Liver (tissue), 7 donors: ENCODE measurements at regions not wholly inside any gene's neighbourhood (a gene's known extent, or its start where the extent isn't known, plus 50 kb on each side); places are given as distances from the start of the nearest gene placed in this dataset.
A peak's percentile ranks its signal among the peaks of the same experiment; 100 is the strongest.

Experiments used
- DNase-seq: peaks from one replicate; pipeline ENCODE4 v3.0.0-alpha.2; 2017; ENCODE audit warnings: low spot score
- H3K27ac ChIP-seq, 2 donors: one replicate each; pipeline ENCODE4 v1.7.0; 2013; ENCODE audit warnings: inconsistent platforms in 2 of 2, low read length in 2 of 2, control low read depth in 1 of 2, low read depth in 1 of 2, mild to moderate bottlenecking in 1 of 2
- H3K27me3 ChIP-seq, 4 donors: one replicate each; pipeline versions ENCODE4 v1.6.1 to v1.7.0; 2013; ENCODE audit warnings: low read length in 3 of 4, inconsistent platforms in 1 of 4, mild to moderate bottlenecking in 1 of 4, moderate library complexity in 1 of 4; ENCODE audit not compliant: control insufficient read depth in 4 of 4, insufficient read depth in 4 of 4
- H3K36me3 ChIP-seq, 4 donors: one replicate each; pipeline versions ENCODE4 v1.6.1 to v1.7.0; 2013; ENCODE audit warnings: low read length in 3 of 4, mild to moderate bottlenecking in 3 of 4, low read depth in 1 of 4, moderate library complexity in 1 of 4; ENCODE audit not compliant: control insufficient read depth in 4 of 4, insufficient read depth in 3 of 4
- H3K4me1 ChIP-seq, 4 donors: one replicate each; pipeline versions ENCODE4 v1.6.1 to v1.7.0; 2013; ENCODE audit warnings: low read length in 3 of 4, mild to moderate bottlenecking in 3 of 4, moderate library complexity in 1 of 4; ENCODE audit not compliant: control insufficient read depth in 4 of 4, insufficient read depth in 4 of 4
- H3K4me3 ChIP-seq, 3 donors: one replicate each; pipeline versions ENCODE4 v1.6.1 to v1.7.0; 2013; ENCODE audit warnings: low read length in 3 of 3, control low read depth in 1 of 3, low read depth in 1 of 3, mild to moderate bottlenecking in 1 of 3
- H3K9ac ChIP-seq, 2 donors: one replicate each; pipeline ENCODE4 v1.7.0; 2013; ENCODE audit warnings: low read length in 2 of 2, mild to moderate bottlenecking in 2 of 2, moderate library complexity in 2 of 2, control low read depth in 1 of 2, low read depth in 1 of 2
- H3K9me3 ChIP-seq, 4 donors: one replicate each; pipeline versions ENCODE4 v1.6.1 to v1.7.0; 2013; ENCODE audit warnings: low read length in 3 of 4; ENCODE audit not compliant: control insufficient read depth in 4 of 4
- EGR1 ChIP-seq, 2 donors: IDR thresholded peaks; 2 replicates each; pipeline ENCODE4 v1.6.1; 2016 to 2018; ENCODE audit warnings: antibody characterized with exemption in 2 of 2, low read depth in 2 of 2
- FOXA2 ChIP-seq: IDR thresholded peaks from 2 replicates; pipeline ENCODE4 v1.6.1; 2016; ENCODE audit warnings: antibody characterized with exemption
- GABPA ChIP-seq, 2 donors: IDR thresholded peaks in 1 of 2; conservative IDR thresholded peaks in 1 of 2; 2 replicates each; pipeline ENCODE4 v1.6.1; 2016; ENCODE audit warnings: antibody characterized with exemption in 2 of 2, mild to moderate bottlenecking in 1 of 2, moderate library complexity in 1 of 2
- HNF4A ChIP-seq, 2 donors: conservative IDR thresholded peaks; 2 replicates each; pipeline ENCODE4 v1.6.1; 2016; ENCODE audit warnings: antibody characterized with exemption in 2 of 2, mild to moderate bottlenecking in 2 of 2
- HNF4G ChIP-seq: IDR thresholded peaks from 2 replicates; pipeline ENCODE4 v1.6.1; 2016; ENCODE audit warnings: antibody characterized with exemption
- JUND ChIP-seq, 2 donors: IDR thresholded peaks; 2 replicates each; pipeline ENCODE4 v1.6.1; 2016; ENCODE audit warnings: antibody characterized with exemption in 2 of 2
- NR2F2 ChIP-seq: IDR thresholded peaks from 2 replicates; pipeline ENCODE4 v1.6.1; 2016; ENCODE audit warnings: antibody characterized with exemption
- RAD21 ChIP-seq, 2 donors: IDR thresholded peaks; 2 replicates each; pipeline ENCODE4 v1.6.1; 2016; ENCODE audit warnings: antibody characterized with exemption in 2 of 2, mild to moderate bottlenecking in 2 of 2
- RXRA ChIP-seq, 2 donors: IDR thresholded peaks; 2 replicates each; pipeline ENCODE4 v1.6.1; 2017 to 2018; ENCODE audit warnings: antibody characterized with exemption in 2 of 2, mild to moderate bottlenecking in 1 of 2
- SP1 ChIP-seq: IDR thresholded peaks from 2 replicates; pipeline ENCODE4 v1.6.1; 2018; ENCODE audit warnings: antibody characterized with exemption, mild to moderate bottlenecking
- TAF1 ChIP-seq: conservative IDR thresholded peaks from 2 replicates; pipeline ENCODE4 v1.6.1; 2016; ENCODE audit warnings: antibody characterized with exemption, mild to moderate bottlenecking
- WGBS: extraction: QIAGEN DNeasy Blood & Tissue Kit; methylation state at CpG from one replicate; pipeline ENCODE4 v1.1.7; 2013; 5-methylcytosine and 5-hydroxymethylcytosine counted together
- TF ChIP-seq, protein P1 (sequence below): IDR thresholded peaks from 2 replicates; pipeline ENCODE4 v1.6.1; 2016; ENCODE audit warnings: antibody characterized with exemption, mild to moderate bottlenecking
- TF ChIP-seq, protein P2 (sequence below): IDR thresholded peaks from 2 replicates; pipeline ENCODE4 v1.6.1; 2016; ENCODE audit warnings: antibody characterized with exemption
- donor health status: healthy.
- donor health status: healthy.
- donor health status: healthy.
- donor health status: healthy.

DNA sequence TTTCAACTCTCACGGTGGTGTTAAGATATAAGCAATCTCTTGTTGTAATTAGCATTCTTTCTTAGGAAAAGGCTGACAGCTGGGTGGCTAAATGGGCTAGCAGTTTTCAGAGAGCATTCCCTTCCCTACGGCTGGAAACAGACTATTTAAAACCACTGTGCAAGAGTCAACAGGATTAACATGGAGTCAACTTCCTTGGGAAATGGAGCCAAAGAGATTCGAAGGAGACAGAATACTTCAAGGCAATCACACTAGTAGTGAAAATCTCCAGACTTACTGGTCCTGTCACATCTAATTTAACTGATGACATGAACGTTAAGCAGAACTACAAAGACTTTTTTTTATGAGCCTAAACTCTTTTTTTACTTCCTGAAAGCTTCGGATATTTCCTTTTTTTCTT, 453.3 kb upstream of the ITGA1 start (continued):
- TF ChIP-seq, protein P1, sequence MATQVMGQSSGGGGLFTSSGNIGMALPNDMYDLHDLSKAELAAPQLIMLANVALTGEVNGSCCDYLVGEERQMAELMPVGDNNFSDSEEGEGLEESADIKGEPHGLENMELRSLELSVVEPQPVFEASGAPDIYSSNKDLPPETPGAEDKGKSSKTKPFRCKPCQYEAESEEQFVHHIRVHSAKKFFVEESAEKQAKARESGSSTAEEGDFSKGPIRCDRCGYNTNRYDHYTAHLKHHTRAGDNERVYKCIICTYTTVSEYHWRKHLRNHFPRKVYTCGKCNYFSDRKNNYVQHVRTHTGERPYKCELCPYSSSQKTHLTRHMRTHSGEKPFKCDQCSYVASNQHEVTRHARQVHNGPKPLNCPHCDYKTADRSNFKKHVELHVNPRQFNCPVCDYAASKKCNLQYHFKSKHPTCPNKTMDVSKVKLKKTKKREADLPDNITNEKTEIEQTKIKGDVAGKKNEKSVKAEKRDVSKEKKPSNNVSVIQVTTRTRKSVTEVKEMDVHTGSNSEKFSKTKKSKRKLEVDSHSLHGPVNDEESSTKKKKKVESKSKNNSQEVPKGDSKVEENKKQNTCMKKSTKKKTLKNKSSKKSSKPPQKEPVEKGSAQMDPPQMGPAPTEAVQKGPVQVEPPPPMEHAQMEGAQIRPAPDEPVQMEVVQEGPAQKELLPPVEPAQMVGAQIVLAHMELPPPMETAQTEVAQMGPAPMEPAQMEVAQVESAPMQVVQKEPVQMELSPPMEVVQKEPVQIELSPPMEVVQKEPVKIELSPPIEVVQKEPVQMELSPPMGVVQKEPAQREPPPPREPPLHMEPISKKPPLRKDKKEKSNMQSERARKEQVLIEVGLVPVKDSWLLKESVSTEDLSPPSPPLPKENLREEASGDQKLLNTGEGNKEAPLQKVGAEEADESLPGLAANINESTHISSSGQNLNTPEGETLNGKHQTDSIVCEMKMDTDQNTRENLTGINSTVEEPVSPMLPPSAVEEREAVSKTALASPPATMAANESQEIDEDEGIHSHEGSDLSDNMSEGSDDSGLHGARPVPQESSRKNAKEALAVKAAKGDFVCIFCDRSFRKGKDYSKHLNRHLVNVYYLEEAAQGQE: no peak
- TF ChIP-seq, protein P2, sequence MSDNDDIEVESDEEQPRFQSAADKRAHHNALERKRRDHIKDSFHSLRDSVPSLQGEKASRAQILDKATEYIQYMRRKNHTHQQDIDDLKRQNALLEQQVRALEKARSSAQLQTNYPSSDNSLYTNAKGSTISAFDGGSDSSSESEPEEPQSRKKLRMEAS: no peak
- no peak for TF ChIP-seq NR2F2
- TF ChIP-seq HNF4G: no peak
- no peak for TF ChIP-seq HNF4A (conservative IDR thresholded peaks at IDR 0.05)
- no peak for TF ChIP-seq EGR1 (IDR thresholded peaks at IDR 0.05; ENCODE audit: low read depth in 2 of 2)
- TF ChIP-seq RXRA (IDR thresholded peaks at IDR 0.05): no peak
- no peak for TF ChIP-seq FOXA2
- no peak for TF ChIP-seq TAF1
- no peak for TF ChIP-seq SP1

DNA sequence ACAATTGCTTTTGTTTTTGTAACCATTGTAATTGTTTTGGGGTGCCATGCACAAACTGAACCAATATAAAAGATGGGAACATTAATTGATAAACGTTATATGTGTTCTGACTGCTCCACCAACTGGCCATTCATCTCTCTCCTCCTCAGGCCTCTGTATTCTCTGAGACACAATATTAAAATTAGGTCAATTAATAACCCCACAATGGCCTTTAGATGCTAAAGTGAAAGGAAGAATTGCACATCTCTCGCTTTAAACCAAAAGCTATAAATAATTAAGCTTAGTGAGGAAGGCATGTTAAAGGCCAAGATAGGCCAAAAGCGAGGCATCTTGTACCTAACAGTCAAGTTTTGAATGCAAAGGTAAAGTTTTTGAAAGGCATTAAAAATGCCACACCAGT, 448.4 kb upstream of the ITGA1 start:
- Histone ChIP-seq H3K36me3 (no peaks in the 10 kb centered on the region), H3K9me3 (no peaks in the 10 kb centered on the region), H3K27ac (no peak overlapping the region), H3K9ac (no peak overlapping the region), H3K4me3 (no peak overlapping the region), H3K4me1 (no peaks in the 10 kb centered on the region), H3K27me3 (no peaks in the 10 kb centered on the region)
- WGBS: 82% methylated on average over 3 of the region's 3 CpGs
- no peak for TF ChIP-seq HNF4G
- TF ChIP-seq RAD21 (IDR thresholded peaks at IDR 0.05): peak in 1 of 2 donors; percentile 14
- no peak for TF ChIP-seq JUND (IDR thresholded peaks at IDR 0.05)
- no peak for DNase-seq

DNA sequence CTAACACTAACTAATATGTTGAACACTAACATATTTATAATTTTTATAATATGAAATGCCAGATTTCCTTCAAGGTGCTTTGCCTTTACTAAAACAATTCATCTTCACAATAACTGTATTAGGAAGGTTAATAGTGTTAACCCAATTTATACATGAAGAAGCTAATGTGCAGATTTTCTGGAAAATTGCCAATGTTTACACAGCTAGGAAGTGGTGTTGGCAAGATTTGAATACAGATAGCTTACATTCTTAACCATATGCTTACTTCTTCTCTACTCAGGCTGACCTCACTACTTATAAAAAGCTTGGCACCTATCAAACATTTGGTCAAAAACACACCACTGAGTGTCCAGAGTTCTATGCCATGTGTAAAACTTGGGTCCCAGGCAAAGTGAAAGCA, 445.4 kb upstream of the ITGA1 start:
- TF ChIP-seq GABPA (IDR thresholded peaks at IDR 0.05 in 1 of 2, conservative IDR thresholded peaks at IDR 0.05 in 1 of 2): no peak
- TF ChIP-seq JUND (IDR thresholded peaks at IDR 0.05): no peak
- TF ChIP-seq, protein P1: no peak
- TF ChIP-seq HNF4G: no peak
- TF ChIP-seq HNF4A (conservative IDR thresholded peaks at IDR 0.05): no peak
- H3K27ac ChIP-seq: no peak overlapping the region
- no peak overlapping the region for H3K4me3 ChIP-seq
- H3K9ac ChIP-seq: no peak overlapping the region
- no peaks in the 10 kb centered on the region for H3K9me3 ChIP-seq
- no peaks in the 10 kb centered on the region for H3K4me1 ChIP-seq
- no peak for DNase-seq
- no peaks in the 10 kb centered on the region for H3K36me3 ChIP-seq
- H3K27me3 ChIP-seq: no peaks in the 10 kb centered on the region
